ENCODE measurements at regions not wholly inside any gene's neighbourhood (a gene's known extent, or its start where the extent isn't known, plus 50 kb on each side); places are given as distances from the start of the nearest gene placed in this dataset.

DNA sequence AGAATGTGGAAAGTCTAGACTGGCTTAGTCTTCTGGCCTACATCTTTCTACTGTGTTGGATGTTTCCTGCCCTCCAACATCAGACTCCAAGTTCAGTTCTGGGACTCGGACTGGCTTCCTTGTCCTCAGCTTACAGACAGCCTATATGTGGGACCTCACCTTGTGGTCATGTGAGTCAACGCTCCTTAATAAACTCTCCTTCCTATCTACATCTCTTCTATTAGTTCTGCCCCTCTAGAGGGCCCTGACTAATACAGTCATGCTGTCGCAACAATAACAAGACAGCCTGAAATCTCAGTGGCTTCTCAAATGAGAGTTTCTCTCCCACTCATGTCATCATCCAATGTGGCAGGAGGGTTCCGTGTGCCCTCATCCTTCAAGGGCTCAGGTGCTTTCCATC lies 347.8 kb downstream of the MZT1 start:
- TF ChIP-seq, protein P1, sequence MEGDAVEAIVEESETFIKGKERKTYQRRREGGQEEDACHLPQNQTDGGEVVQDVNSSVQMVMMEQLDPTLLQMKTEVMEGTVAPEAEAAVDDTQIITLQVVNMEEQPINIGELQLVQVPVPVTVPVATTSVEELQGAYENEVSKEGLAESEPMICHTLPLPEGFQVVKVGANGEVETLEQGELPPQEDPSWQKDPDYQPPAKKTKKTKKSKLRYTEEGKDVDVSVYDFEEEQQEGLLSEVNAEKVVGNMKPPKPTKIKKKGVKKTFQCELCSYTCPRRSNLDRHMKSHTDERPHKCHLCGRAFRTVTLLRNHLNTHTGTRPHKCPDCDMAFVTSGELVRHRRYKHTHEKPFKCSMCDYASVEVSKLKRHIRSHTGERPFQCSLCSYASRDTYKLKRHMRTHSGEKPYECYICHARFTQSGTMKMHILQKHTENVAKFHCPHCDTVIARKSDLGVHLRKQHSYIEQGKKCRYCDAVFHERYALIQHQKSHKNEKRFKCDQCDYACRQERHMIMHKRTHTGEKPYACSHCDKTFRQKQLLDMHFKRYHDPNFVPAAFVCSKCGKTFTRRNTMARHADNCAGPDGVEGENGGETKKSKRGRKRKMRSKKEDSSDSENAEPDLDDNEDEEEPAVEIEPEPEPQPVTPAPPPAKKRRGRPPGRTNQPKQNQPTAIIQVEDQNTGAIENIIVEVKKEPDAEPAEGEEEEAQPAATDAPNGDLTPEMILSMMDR (IDR thresholded peaks at IDR 0.05; ENCODE audit: insufficient read depth, low read length): no peak
- TF ChIP-seq GABPA (IDR thresholded peaks at IDR 0.05; ENCODE audit: low read depth) (no peak), POLR2AphosphoS5 (IDR thresholded peaks at IDR 0.05; ENCODE audit: low read depth) (no peak)
